ENCODE measurements at regions not wholly inside any gene's neighbourhood (a gene's known extent, or its start where the extent isn't known, plus 50 kb on each side); places are given as distances from the start of the nearest gene placed in this dataset.
"Not testable (repeated sequence)": the region's sequence is repeated elsewhere in the genome, so short reads cannot be mapped to it uniquely, and the experiment has no call there.

GRCh38 chr15:28789401-28790114 lies 58.9 kb downstream of the GOLGA6L7 start:
- peak; percentile 22 for DNase-seq (ENCODE audit: low read depth)

DNA sequence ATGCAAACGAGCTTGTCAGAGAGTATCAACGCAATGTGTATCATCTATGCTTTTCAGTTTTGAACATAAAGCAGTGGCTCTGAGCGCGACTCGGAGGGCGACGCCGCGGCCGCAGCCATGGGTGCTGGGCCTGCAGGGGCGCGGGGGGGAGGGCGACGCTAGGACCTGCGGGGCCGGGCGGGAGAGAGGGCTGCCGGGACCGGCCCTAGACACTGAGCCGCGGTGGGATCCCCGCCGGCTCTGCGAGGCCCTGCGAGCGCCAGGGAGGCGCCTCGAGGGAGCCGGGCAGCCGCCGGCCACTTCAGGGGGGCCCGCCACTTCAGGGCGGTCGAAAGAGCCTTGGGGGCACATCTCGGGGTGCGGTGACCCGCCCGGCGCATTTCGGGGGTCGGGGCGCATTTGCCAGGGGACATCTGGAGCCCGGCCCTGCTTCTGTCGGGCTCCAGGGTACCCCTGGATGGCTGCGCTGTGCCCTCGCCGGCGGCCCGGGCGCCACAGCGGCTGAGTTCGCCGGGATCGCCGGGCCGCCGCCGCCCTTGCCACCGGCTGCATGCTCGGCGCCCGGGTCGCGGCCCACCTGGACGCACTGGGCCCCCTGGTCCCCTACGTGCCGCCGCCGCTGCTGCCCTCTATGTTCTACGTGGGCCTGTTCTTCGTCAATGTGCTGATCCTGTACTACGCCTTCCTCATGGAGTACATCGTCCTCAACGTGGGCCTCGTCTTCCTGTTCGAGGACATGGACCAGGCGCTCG lies 59.6 kb downstream of the GOLGA6L7 start:
- not testable (repeated sequence) for DNase-seq (ENCODE audit: low read depth)

GRCh38 chr15:28788176-28788575 lies 60.3 kb downstream of the GOLGA6L7 start:
- DNase-seq (ENCODE audit: low read depth): not testable (repeated sequence)

DNA sequence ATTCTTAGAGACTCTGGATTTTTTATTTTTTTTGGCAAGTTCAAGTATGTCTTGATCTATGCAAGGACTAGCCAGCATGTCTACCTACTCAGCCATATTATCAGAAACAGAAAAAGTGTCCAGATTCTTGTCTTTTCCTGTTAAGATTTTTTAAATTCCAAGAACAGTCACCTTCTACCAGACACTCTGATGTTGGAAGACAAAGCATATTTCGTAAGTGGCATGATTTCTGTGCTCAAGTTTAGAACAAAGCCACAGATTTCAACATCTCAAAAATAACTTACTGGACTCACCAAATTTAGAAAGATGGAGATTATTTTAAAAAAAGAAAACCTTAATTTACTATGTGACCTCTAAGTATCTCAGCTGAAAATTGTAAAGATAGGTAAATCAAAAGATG lies 61.9 kb downstream of the GOLGA6L7 start:
- DNase-seq (ENCODE audit: low read depth): no peak

- not testable (repeated sequence) for DNase-seq (ENCODE audit: low read depth)
Observed at GRCh38 chr15:28784347-28785163, 63.9 kb downstream of the GOLGA6L7 start.

DNA sequence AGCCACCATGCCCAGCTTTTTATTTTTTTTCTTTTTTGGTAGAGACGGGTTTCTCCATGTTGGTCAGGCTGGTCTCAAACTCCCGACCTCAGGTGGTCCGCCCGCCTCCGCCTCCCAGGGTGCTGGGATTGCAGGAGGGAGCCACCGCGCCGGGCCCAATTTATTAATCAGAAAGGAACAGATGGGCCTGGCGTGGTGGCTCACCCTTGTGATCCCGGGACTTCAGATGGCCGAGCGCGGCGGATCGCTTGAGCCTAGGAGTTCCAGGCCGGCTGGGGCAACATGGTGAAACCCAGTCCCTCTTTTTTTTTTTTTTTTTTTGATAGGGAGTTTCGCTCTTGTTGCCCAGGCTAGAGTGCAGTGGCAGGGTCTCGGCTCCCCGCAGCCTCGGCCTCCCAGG lies 64.6 kb downstream of the GOLGA6L7 start:
- DNase-seq (ENCODE audit: low read depth): no peak

DNA sequence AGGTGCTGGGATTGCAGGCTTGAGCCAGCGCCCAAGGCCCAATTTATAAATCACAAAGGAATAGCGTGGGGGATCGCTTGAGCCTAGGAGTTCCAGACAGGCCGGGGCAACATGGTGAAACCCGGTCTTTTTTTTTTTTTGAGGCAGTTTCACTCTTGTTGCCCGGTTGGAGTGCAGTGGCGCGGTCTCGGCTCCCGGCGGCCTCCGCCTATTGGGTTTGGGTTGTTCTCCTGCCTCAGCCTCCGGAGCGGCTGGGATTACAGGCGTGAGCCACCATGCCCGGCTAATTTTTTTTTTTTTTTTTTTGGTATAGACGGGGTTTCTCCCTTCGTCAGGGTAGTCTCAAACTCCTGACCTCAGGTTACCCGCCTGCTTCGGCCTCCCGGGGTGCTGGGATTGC lies 65.0 kb downstream of the GOLGA6L7 start:
- DNase-seq (ENCODE audit: low read depth): no peak

GRCh38 chr15:28778397-28778796 lies 66.2 kb upstream of the GOLGA8M start:
- not testable (repeated sequence) for DNase-seq (ENCODE audit: low read depth)

GRCh38 chr15:28772857-28773256 lies 60.6 kb upstream of the GOLGA8M start:
- not testable (repeated sequence) for DNase-seq (ENCODE audit: low read depth)

All from stimulated activated CD8-positive, alpha-beta memory T cell treated with anti-CD3 and anti-CD28 coated beads, Interleukin-12 subunit alpha, Interleukin-12 subunit beta, amount 100 ng/mL, for 4 hours (primary cell).